B cell (primary cell): ENCODE measurements at regions not wholly inside any gene's neighbourhood (a gene's known extent, or its start where the extent isn't known, plus 50 kb on each side); places are given as distances from the start of the nearest gene placed in this dataset.

Experiments
- ATAC-seq: fragments of 200-7000 bp; cut with Tn5 transposase; one replicate; pipeline ENCODE4 v1.10.0; 2021; ENCODE audit warnings: low read depth, mild to moderate bottlenecking, moderate number of reproducible peaks, moderate library complexity
- CTCF ChIA-PET: fragments of 350-600 bp; sonication (Branson Sonifier 250); formaldehyde crosslinking; loops from one replicate; lab custom pipeline; 2021; ENCODE audit warnings: antibody characterized with exemption, inconsistent platforms; lab: Charles Lee
- POLR2A ChIA-PET: fragments of 350-600 bp; sonication (Branson Sonifier 250); formaldehyde crosslinking; loops from one replicate; lab custom pipeline; 2021; ENCODE audit warnings: antibody characterized with exemption; lab: Charles Lee
- DNase-seq: peaks from one replicate; pipeline ENCODE4 v3.0.0; 2013
- H2AFZ ChIP-seq: 2 replicates; pipeline ENCODE4 v1.6.1; 2012; ENCODE audit warnings: mild to moderate bottlenecking, low read depth, low read length; ENCODE audit not compliant: insufficient read depth, poor library complexity, severe bottlenecking
- H3K27ac ChIP-seq, 2 donors: 1 replicate in 1 of 2; 2 replicates in 1 of 2; pipeline ENCODE4 v1.5.1; 2012 to 2013; ENCODE audit warnings: low read length in 2 of 2, mild to moderate bottlenecking in 2 of 2, moderate library complexity in 1 of 2
- H3K27me3 ChIP-seq, 4 experiments: fragments of 200-600 bp in 1 of 4; sonication (generic) in 1 of 4; replicated peaks in 1 of 4; 1 replicate in 2 of 4; 2 replicates in 2 of 4; pipeline versions ENCODE4 v1.6.1 to v1.7.0; 2013 to 2016; ENCODE audit warnings: low read length in 3 of 4, mild to moderate bottlenecking in 2 of 4, mixed read lengths in 1 of 4, moderate library complexity in 1 of 4; ENCODE audit not compliant: insufficient read depth in 4 of 4, control insufficient read depth in 3 of 4; ENCODE audit errors: control extremely low read depth in 1 of 4
- H3K36me3 ChIP-seq, 2 experiments: replicated peaks in 1 of 2; 1 replicate in 1 of 2; 2 replicates in 1 of 2; pipeline versions ENCODE4 v1.6.1 to v1.7.1; 2013; ENCODE audit warnings: low read length in 1 of 2; ENCODE audit not compliant: insufficient read depth in 2 of 2, control insufficient read depth in 1 of 2; ENCODE audit errors: control extremely low read depth in 1 of 2, extremely low read depth in 1 of 2
- H3K4me1 ChIP-seq, 2 donors: fragments of 200-600 bp in 1 of 2; sonication (generic) in 1 of 2; 1 replicate in 1 of 2; 2 replicates in 1 of 2; pipeline versions ENCODE4 v1.5.1 to v1.6.1; 2013 to 2017; ENCODE audit warnings: low read length in 2 of 2; ENCODE audit not compliant: control insufficient read depth in 2 of 2, insufficient read depth in 2 of 2
- H3K4me2 ChIP-seq: replicated peaks from 2 replicates; pipeline ENCODE3; 2012; ENCODE audit warnings: mild to moderate bottlenecking, low read depth, low read length; ENCODE audit not compliant: poor library complexity, severe bottlenecking
- H3K4me3 ChIP-seq, 5 experiments: fragments of 200-600 bp in 1 of 5; sonication (generic) in 1 of 5; 1 replicate in 3 of 5; 2 replicates in 2 of 5; pipeline versions ENCODE4 v1.5.1 to v1.7.0; 2011 to 2016; ENCODE audit warnings: low read length in 4 of 5, mild to moderate bottlenecking in 4 of 5, low read depth in 2 of 5, control low read depth in 1 of 5, moderate library complexity in 1 of 5; ENCODE audit not compliant: insufficient read depth in 1 of 5; ENCODE audit errors: control extremely low read depth in 1 of 5, extremely low read depth in 1 of 5
- H3K79me2 ChIP-seq: fragments of 200-600 bp; sonication (generic); one replicate; pipeline ENCODE4 v1.6.0; 2016; ENCODE audit warnings: low read length; ENCODE audit not compliant: control insufficient read depth, insufficient read depth
- H3K9ac ChIP-seq: fragments of 200-600 bp; sonication (generic); 2 replicates; pipeline ENCODE4 v1.6.1; 2017; ENCODE audit warnings: mild to moderate bottlenecking, low read length, moderate library complexity
- H3K9me3 ChIP-seq, 3 donors: one replicate each; pipeline versions ENCODE4 v1.6.1 to v1.7.1; 2013; ENCODE audit warnings: low read length in 2 of 3; ENCODE audit not compliant: control insufficient read depth in 2 of 3, insufficient read depth in 1 of 3; ENCODE audit errors: control extremely low read depth in 1 of 3
- H4K20me1 ChIP-seq: 2 replicates; pipeline ENCODE4 v1.6.0; 2012; ENCODE audit warnings: mild to moderate bottlenecking, low read length; ENCODE audit not compliant: insufficient read depth, control insufficient read depth, poor library complexity, severe bottlenecking
- H3K27ac Mint-ChIP-seq: one replicate; pipeline ENCODE4 v1.8.0; 2021; ENCODE audit warnings: mixed read lengths
- H3K27me3 Mint-ChIP-seq: one replicate; pipeline ENCODE4 v1.8.0; 2021; ENCODE audit warnings: mixed read lengths
- H3K4me1 Mint-ChIP-seq: one replicate; pipeline ENCODE4 v1.8.0; 2021; ENCODE audit warnings: mixed read lengths
- H3K4me3 Mint-ChIP-seq: one replicate; pipeline ENCODE4 v1.8.0; 2021; ENCODE audit warnings: mixed read lengths
- H3K9me3 Mint-ChIP-seq: one replicate; pipeline ENCODE4 v1.8.0; 2022; ENCODE audit warnings: mixed read lengths; ENCODE audit not compliant: insufficient read depth
- CTCF ChIP-seq: fragments of 200-600 bp; IDR thresholded peaks from one replicate; pipeline ENCODE4 v1.8.0; 2022; ENCODE audit warnings: antibody characterized with exemption, mild to moderate bottlenecking
- EZH2 ChIP-seq: IDR thresholded peaks from 2 replicates; pipeline ENCODE4 v1.6.1; 2012; ENCODE audit warnings: borderline replicate concordance, low read depth, mild to moderate bottlenecking, moderate library complexity, low read length; ENCODE audit not compliant: insufficient read depth, poor library complexity, severe bottlenecking
- WGBS: methylation state at CpG from one replicate; pipeline ENCODE4 v1.1.5; 2013; ENCODE audit warnings: missing lambda C conversion rate; ENCODE audit not compliant: insufficient coverage; 5-methylcytosine and 5-hydroxymethylcytosine counted together
- intact Hi-C: fragments of 100-400 bp; cut with micrococcal nuclease; formaldehyde crosslinking; loops from one replicate; pipeline ENCODE4 v1.10.0; 2022

GRCh38 chr18:50460062-50460461, 85.2 kb downstream of the SKA1 start:
- H3K27ac ChIP-seq = no peak overlapping the region
- Mint-ChIP-seq H3K4me3 (no peak overlapping the region), H3K27me3 (peaks cover 13% of the 10 kb centered on the region), H3K27ac (no peak overlapping the region), H3K9me3 (no peaks in the 10 kb centered on the region), H3K4me1 (no peaks in the 10 kb centered on the region)
- ChIA-PET POLR2A (no interaction called here), CTCF (no interaction called here)
- H3K4me1 ChIP-seq = no peaks in the 10 kb centered on the region
- no peak for TF ChIP-seq EZH2
- no peak for TF ChIP-seq CTCF
- no peak for DNase-seq
- H3K9ac ChIP-seq = no peak overlapping the region
- no peak for ATAC-seq
- intact Hi-C loops = no loop called here
- H3K4me2 ChIP-seq = no peak overlapping the region
- no peaks in the 10 kb centered on the region for H3K27me3 ChIP-seq
- no peaks in the 10 kb centered on the region for H3K36me3 ChIP-seq
- no peaks in the 10 kb centered on the region for H3K9me3 ChIP-seq
- no CpG with 5 or more reads among the region's 3 CpGs for WGBS
- H2AFZ ChIP-seq = no peak overlapping the region
- no peaks in the 10 kb centered on the region for H3K79me2 ChIP-seq
- no peak overlapping the region for H3K4me3 ChIP-seq
- H4K20me1 ChIP-seq = no peaks in the 10 kb centered on the region

- Histone ChIP-seq H3K9ac (no peak overlapping the region), H3K9me3 (no peaks in the 10 kb centered on the region), H3K4me2 (no peak overlapping the region), H3K79me2 (no peaks in the 10 kb centered on the region), H2AFZ (no peak overlapping the region), H4K20me1 (no peaks in the 10 kb centered on the region), H3K36me3 (no peaks in the 10 kb centered on the region), H3K27ac (no peak overlapping the region), H3K4me1 (no peaks in the 10 kb centered on the region), H3K27me3 (no peaks in the 10 kb centered on the region), H3K4me3 (no peak overlapping the region)
- ChIA-PET POLR2A (no interaction called here), CTCF (no interaction called here)
- no peak for TF ChIP-seq CTCF
- TF ChIP-seq EZH2 = no peak
- intact Hi-C loops = no loop called here
- Mint-ChIP-seq H3K4me3 (no peak overlapping the region), H3K9me3 (no peaks in the 10 kb centered on the region), H3K27ac (no peak overlapping the region), H3K27me3 (peaks cover 10% of the 10 kb centered on the region), H3K4me1 (no peaks in the 10 kb centered on the region)
- DNase-seq = no peak
- WGBS = no CpG with 5 or more reads among the region's 3 CpGs
- no peak for ATAC-seq
Observed at GRCh38 chr18:50460716-50461115, 85.9 kb downstream of the SKA1 start.
